ENCODE measurements at regions not wholly inside any gene's neighbourhood (a gene's known extent, or its start where the extent isn't known, plus 50 kb on each side); places are given as distances from the start of the nearest gene placed in this dataset.

DNA sequence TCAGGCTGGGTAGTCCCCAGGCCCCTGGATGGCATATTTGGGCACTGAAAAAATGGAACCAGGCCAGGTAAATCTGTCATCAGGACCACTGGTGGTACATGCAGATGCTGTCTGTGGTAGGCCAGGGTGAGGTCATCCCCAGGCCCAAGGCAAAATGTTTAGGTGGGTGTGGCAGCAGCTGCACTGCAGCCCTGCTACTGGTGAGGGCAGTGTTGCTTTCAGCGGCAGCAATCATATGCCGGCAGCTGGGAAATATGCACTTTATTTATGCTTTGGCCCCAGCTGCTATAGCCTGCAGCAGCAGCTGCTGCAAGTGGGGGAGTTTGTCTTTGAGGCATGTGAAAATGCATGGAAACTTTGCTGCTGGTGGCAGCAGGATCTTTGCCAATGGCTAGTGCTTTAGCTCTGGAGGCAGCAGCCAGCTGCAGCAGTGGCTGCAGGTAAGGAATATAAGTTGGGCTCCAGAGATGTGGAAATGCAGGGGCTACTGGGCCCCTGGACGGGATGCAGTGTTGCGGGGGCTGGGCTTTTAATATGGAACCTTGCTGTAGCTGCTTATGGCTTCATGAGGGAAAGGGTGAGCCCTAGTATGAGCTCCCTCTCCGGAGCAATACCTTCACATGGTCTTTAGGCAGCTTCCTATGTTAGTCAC, 365.7 kb upstream of the CADM1 start:
- no peak for DNase-seq

DNA sequence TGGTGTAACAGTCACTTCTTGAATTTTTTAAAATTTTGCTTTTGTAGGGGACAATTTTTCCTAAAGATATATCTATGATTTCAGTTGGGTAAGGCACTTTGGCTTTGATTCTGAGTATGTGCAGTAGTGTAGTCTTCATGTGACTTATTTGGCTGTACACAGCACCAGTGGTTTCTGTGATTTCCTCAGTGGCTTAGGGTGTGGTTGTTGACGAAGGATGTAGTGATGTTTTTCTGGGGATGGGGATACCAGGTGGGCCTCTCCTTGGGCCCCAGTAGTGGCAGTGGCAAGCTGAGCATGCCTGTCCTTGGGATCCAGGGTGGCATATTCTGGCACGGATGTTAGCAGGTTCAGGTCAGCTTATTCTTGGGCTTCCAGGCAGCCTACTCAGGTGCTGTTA, 364.9 kb upstream of the CADM1 start:
- DNase-seq, result no peak

DNA sequence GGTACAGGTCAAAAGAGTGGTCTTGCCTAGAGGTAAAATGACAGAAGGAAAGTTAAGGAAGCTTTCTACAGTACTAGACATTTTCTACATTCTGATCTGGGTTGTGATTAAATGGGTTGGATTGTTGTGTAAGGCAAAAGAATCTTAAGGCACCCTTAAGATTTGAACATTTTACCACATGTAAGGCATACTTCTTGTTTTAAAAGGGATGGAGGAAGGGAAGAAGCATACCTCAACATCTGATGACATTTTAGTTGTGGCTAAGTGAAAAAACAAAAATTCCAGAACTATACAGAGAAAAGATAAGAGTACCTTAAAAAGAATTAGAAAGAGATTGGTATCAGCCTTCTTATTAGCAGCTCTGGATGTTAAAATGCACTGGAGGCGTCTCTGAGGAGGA, 356.0 kb upstream of the CADM1 start:
- DNase-seq, result no peak

DNA sequence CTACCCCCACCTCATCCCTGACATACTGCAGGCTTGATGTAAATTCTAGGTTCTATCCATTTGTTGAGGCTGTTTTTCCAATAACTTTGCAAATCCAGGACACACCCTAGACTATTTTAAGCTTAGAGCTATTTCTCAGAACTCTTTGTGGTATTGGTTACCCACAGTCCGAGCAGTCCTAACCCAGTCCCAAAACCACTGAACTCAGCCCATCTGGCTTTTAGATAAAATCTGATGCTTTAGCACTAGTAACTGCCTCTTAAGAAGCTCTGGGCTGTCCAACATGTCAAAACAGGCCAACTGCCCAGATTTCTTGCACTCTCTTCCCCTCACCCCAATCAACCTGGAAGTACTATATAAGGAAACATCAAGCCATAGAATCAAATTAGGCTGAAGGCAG, 344.4 kb upstream of the CADM1 start:
- no peak for DNase-seq

DNA sequence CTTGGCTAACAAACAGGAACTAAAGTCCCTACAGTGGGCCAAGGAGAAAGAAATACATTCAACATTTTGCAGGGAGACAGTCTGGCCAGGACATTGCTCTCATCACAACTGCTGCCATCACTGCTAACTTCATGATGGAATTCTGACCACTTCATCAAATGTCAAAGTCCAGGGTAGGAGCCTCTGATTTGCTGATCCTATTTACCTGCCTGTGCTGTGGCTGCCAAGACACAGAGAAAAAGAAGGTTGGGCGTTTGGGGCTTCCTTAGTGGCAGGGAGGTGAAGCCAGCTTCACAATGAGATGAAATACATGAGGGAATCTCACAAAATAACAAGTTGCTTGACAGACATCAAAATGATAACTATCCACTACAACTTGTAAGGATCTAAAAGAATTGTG, 343.9 kb upstream of the CADM1 start:
- no peak for DNase-seq

DNA sequence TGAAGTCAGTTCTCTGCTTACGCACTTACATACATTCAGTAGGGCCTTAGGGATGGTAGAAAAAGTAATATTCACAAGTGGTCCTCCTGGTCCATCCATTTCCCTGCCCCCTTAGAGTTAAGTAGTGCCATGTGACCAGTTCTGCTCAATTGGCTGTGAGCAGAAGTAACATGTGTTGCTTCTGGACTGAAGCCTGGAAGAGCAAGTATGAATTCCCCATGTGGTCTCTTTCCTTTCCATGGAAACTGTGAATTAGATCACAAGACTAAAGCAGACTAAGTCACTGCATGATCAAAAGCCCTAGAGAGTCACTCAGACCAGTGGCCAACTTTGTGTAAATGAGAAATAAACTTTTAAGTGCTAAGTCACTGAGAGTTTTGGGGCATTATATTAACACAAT, 341.7 kb upstream of the CADM1 start:
- DNase-seq, result no peak

DNA sequence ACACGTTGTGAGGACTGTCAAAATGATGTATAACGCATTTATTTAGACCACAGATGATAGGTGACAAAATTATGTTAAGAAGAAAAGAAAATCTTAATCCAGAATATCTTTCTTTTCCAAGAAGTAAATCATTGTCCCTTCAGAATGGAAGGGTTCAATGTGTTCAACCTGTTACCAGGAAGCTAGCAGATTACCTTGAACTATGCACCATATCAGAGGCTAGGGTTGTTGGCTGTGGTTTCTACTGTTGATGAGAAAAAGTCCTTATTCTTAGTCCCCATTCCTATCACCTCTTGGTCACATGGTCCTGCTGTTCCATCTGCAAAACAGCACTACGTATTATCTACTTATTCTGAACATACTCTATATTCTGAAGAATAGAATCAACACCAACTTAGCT, 339.5 kb upstream of the CADM1 start:
- DNase-seq, result no peak

DNA sequence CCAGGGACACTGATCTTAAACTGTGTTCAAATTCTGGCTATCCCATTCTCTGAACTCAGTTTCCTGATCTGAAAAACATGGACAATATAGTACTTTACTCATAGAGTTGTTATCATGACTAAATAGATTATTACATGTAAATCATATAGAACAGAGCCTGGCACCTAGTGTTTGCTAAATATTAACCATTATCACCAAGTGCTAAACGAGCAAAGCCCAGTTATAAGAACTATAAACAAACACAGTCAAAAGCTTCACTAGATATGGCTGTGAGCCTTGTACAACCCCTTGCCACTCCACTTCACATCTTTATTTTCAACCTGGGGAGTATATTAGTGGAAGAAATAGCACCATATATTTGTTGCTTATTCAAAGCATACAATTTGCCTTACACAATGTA, 338.9 kb upstream of the CADM1 start:
- no peak for DNase-seq

DNA sequence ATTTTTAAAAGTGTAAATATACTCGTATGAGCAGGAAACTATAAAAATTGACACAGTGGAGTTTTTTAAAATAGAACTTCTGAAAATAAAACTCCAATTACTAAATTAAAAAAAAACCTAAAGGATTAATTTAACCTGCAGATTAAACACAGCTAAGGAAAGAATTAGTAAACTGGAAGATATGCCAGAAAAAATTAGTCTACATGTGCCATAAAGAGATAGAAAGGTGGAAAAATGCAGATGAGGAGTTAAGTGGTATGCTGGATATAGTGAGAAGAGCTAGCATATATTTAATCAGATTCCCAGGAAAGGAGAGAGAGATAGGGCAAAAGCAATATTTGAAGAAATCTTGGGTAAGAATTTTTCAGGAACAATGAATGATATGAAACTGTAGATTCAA, 315.8 kb upstream of the CADM1 start:
- no peak for DNase-seq

DNA sequence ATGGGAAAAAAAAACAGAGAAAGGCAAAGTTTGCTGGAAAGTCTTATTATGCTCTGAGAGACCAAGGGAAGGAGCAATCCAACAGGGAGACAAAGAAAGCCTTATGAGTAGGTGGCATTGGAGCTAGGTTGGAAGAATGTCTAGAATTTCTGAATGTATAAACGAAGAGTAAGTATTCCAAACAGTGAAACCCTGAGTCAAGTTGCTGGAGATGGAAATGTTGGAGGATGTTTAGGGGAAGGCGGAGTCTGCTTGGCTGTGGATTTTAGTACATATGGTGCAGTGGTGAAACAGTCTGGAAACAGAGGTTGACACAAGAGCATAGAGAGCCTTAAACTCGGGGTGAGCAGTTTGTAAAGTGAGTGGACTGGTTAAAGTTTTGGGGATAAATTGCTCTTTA, 314.8 kb upstream of the CADM1 start:
- DNase-seq, result no peak

DNA sequence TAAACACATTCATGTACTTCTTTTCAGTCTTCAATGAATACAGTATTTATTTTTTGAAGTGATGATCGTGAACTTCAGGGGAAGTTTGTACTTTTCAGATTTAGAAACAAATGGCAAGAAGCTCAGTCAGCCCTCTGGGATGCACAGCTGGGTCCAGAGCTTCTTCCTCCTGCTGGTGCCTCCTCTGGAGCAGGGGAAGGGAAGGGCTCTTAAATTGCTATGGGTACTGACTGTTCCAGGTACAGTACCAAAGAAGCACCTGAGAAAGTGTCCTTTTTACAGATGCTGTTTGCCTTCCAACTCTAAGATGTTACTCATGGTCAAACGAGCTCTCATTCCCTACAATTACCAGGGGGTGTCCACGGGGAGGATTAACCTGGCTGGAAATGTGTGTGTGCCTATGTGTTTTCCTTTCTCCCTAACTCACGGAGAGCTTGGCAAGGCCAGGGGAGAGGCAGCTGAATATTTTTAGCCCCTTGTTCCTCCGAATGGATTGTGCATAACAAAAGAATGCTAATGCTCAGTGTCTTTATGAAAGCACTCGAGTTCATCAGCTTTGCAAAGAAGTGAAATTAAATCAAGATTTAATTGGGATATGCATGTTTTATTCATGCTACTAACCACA, 313.7 kb upstream of the CADM1 start:
- no peak for DNase-seq

DNA sequence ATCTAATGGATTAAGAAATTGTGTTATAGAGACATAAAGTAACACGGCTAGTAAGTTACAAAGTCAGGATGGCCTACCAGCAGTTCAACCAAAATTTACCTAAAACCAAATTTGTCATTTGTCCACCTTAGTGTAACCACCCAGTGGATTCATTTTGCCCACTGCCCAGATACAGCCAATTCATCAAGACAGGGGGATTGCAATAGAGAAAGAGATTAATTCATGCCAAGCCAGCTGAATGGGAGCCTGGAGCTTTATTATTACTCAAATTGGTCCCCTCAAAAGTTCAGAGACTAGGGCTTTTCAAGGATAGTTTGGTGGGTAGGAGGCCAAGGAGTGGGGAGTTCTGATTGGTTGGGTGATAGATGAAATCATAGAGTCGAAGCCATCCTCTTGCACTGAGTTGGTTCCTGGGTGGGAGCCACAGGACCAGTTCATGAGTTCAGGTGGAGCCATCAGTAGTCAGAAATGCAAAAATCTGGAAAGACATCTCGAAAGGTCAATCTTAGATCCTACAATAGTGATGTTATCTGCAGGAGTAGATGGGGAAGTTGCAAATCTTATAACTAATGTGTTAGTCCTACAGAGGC, 304.2 kb upstream of the CADM1 start:
- no peak for DNase-seq

DNA sequence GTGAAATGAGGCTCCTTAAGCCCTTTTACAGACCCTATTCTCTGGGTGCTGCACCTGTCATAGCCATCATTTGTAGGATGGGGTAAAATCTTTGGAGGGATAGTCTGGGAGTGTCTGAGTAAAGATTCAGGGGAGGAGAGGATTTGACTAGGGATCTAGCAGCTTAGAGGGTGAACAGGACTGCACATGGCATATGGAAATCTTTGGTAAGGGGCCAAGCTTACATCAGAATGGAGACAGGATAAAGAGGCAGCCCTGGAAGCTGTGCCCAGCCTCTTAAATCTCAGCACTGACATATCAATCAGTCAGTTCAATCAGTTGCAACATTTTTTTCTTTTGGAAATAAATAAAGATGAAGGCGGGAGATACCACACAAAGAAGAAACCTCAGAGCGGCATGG, 301.8 kb upstream of the CADM1 start:
- DNase-seq, result no peak

DNA sequence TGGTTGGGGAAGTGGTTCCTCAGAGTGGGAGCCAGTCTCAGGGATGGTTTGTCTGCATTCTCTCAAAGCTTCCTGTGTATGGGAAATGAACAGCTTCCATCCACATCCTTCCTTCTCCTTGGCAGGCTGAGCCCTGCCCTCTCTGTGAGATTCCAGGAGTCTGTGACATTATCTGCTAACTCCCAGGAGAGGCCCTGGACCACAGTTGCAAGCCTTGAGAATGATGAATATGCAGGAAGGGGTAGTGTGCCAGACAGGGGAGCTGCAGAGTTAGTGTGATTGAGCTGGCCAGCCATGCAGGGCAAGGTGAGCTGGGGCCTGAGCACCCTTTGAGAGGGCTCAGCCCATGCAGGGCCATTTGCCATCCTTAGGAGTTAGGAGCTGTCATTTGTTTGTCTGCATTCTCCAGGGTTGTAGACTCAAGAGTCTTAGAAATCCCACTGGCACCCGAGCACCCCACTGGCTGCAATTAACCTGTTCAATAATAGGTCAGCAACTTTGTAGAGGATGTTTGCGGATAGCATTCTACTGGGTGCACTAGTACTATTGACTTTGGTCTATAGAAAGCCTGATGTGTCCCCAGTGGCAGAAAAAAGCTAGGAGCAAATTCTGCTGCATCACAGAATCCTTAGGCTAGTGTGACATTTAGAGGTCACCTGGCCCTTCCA, 299.0 kb upstream of the CADM1 start:
- no peak for DNase-seq

DNA sequence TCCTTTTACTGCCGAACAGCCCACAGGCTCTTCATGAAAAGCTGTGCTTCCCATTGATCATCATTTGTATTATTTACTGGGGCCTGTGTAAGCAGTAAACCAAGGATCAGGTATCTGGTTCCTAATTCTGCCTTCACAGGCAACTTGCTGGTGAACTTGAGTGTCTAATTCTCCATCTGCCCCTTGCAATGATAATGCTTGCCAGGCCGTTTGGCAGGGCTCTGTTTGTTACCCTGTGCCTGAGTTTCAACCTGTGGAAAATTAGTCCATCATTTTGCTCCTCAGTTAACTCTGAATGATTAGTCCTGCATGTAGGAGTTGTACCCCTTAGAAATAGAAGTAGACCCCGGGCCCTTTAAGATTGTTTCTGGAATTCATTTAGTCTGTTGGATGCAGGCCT, 298.4 kb upstream of the CADM1 start:
- no peak for DNase-seq

DNA sequence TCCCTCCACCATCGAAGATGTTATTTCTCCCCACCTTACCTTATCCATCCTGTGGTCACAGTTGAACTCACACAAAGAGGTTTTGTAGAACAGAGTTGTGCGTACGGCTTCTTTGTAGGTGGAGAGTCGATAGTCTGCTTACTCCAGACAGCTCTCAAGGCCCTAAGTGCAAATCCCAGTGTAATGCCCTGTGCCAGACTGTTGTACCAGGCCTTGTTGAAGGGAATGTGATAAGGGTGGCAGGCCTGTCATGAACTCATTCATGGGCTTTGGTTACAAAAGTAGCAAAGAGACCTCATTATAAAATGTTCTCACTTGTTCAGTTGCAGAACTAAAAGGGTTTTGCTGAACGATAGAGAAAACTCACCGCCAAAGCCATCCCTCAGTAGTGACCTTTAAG, 288.7 kb upstream of the CADM1 start:
- no peak for DNase-seq

DNA sequence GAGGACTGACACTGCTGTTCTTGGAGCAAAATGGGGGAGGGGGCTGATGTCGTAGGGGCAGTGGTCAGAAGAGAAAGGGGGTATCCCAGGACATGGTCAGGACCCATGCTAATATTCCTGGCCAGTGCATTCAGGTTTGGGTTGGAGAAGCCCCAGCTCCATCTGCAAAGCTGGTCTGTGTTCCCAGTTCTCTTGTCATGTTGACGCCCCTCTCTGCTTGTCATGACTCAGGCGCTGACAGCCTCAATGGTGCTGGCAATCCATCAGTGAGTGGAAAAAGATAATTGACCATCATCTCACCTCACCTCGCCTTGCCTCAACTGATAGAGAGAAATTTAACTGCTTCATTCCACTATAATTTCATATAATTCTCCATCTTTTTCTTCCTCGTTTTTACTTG, 283.1 kb upstream of the CADM1 start:
- no peak for DNase-seq

DNA sequence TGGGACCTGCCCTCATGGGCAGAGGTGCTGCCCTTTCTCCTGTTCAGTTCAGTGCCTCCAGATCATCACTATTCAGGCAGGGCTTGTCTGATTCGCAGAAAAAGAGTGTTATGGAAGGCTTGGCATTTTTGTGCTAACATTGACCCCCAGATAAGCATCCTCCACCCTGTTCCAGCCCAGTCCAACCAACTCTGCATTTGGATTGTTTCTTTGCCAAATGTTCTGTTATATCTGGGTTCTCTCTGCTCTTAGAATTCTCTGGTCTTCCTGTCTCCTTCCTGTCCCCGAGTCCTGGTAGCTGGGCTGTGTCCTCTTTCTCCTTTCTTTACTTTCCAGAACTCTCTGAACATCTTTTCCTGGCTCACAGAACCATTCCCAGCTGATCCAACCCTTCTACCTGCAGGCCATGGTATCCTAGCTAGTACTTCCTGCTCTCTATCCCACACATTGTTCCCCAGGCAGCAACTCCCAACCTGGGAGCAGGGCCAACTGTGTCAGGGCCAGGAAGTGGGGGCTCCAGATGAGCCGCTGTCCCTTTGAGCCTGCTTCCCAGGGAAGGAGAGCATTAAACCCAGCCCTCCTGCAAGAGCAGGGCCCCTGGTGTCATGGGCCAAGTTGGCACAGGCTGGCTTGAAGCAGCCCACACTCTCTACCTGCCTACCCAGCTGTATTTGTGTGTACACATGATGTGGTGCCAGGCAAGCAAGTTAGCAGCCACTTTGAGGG, 280.7 kb upstream of the CADM1 start:
- DNase-seq, result no peak

DNA sequence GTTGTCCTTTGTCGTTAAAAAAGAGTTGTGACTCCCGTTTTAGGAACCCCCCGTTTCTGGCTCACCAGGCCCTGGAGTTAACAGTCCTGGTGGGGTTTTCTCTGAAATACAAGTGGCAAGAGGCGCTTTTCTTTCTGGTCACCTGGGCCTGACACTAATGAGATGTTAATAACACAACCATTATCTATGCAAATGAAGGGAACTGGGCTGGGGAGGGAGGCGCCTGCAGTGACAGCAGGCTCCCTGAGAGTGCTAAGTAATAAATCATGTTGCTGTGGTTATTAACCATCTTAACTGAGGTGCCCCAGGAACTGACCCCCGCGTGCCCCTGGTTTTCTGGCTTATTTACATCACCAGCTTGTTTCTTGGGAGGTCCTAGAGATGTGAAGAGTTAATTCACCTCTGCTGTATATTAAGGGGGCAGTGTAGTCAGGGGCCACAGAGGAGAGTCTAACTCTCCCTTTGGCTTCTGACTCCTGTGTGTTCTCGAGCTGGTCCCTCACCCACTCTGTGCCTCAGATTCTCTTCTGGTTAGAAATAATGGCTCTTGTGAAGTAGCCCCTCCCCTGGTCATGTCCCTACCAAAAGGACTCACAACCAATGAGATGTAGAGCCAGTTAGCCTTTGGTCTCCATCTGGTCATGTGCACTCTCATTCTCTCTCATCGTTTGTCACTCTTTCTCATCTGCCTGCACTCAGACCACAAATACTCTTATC, 276.6 kb upstream of the CADM1 start:
- no peak for DNase-seq

DNA sequence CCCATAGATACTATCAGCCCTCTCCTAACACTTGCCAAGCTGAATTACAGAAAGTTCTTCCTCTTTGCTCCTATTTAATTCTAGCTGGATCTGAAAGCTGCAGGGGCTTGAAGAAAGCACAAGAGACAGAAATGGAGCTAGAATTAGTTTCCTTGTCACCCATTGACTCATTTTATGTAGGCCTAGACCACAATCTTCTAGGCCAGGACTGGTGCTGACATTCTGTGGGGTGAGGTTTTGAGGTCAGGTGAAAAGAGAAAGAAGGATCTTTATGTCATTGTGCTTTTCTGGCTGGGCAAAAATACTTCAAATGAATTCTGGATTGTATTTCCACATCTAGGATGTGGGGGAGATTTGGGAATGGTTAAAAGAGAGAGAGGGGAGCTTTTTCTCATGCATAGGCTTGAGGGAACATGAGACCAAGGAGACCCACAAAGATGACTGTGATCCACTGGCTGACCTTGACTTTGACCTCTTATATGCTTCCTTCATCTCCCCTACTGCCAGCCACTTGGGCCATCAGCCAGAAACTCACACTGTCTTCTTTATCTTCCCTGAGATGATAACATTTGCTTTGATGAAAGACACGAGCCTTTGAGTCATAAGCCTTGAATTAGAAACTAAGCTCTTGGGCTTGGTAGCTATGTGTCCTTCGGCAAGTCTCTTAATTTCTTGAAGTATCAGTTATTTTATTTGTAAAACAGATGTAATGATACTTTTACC, 274.9 kb upstream of the CADM1 start:
- DNase-seq, result no peak

DNA sequence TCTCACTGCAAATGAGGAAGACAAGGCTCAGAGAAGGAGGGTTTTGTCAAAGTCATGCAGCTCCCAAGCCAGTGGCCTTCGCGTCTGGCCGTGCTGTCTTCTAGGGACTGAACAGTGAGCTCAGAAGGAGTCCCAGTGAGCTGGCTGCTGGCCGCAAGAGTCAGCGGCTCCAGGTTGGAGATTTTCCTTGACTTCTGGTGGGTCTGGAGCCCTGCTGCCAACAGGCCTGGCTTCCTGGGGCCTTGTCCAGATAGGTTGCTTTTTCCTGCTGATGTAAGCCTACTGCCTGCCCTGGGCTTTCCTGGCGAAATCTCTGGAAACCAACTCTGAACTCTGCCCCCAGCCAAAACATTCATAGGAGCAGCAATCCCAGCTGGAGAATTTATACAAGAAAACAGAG, 272.7 kb upstream of the CADM1 start:
- no peak for DNase-seq

DNA sequence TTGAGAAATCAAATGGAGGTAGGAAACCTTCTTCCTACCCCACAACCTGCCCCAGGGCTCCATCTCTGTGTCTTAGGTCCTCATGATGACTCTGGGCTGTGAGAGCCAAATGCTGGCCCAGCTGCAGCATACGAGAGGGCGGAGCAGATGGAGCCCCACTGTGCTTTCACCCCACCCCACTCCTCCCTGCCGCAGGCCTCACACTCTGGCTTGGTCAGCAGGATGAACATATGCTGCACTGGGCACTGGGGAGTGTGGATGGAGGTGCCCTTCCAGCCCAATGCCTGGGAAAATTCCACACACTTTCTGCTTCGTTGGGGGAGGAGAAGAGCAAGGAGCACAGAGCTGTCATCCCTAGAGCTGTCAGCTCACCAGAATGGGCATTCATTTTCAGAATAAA, 271.6 kb upstream of the CADM1 start:
- no peak for DNase-seq

Data from activated CD4-positive, alpha-beta T cell treated with anti-CD3 and anti-CD28 coated beads, Interleukin-2, amount 50 U/mL, for 4 hours (primary cell).